Choroid plexus epithelial cell (primary cell): ENCODE measurements at regions not wholly inside any gene's neighbourhood (a gene's known extent, or its start where the extent isn't known, plus 50 kb on each side); places are given as distances from the start of the nearest gene placed in this dataset.
"Not testable (repeated sequence)": the region's sequence is repeated elsewhere in the genome, so short reads cannot be mapped to it uniquely, and the experiment has no call there.

Experiments used
- DNase-seq: peaks from one replicate; pipeline ENCODE4 v3.0.0-alpha.2; 2010; ENCODE audit warnings: low read depth
- H3K4me3 ChIP-seq: 2 replicates; pipeline ENCODE4 v1.5.1; 2011; ENCODE audit warnings: low read depth, mild to moderate bottlenecking, control low read depth, low read length, moderate library complexity
- CTCF ChIP-seq: conservative IDR thresholded peaks from 2 replicates; pipeline ENCODE4 v1.5.1; 2011; ENCODE audit warnings: low read depth, mild to moderate bottlenecking, control low read depth, inconsistent platforms, low read length, moderate library complexity

- not testable (repeated sequence) for DNase-seq
- TF ChIP-seq CTCF: peak; percentile 35
Measured at GRCh38 chr15:31650055-31650701, 323.5 kb downstream of the KLF13 start.

GRCh38 chr15:31656915-31657314 is 330.3 kb downstream of the KLF13 start:
- not testable (repeated sequence) for DNase-seq, H3K4me3 ChIP-seq

More at GRCh38 chr15:31650055-31650701, 323.5 kb downstream of the KLF13 start:
- not testable (repeated sequence) for H3K4me3 ChIP-seq

- DNase-seq: no peak
- no peak for TF ChIP-seq CTCF
- H3K4me3 ChIP-seq: no peak overlapping the region
Measured at GRCh38 chr15:31660816-31661215, 334.2 kb downstream of the KLF13 start.

- not testable (repeated sequence) for DNase-seq, H3K4me3 ChIP-seq
Measured at GRCh38 chr15:31665732-31666131, 339.1 kb downstream of the KLF13 start.

- not testable (repeated sequence) for H3K4me3 ChIP-seq, DNase-seq
Measured at GRCh38 chr15:31669158-31669908, 342.7 kb downstream of the KLF13 start.

- H3K4me3 ChIP-seq, DNase-seq: not testable (repeated sequence)
Measured at GRCh38 chr15:31673263-31673662, 346.6 kb downstream of the KLF13 start.

GRCh38 chr15:31681529-31682259 is 348.6 kb upstream of the CHRNA7 start:
- H3K4me3 ChIP-seq: not testable (repeated sequence)

GRCh38 chr15:31687088-31687487 is 343.2 kb upstream of the CHRNA7 start:
- H3K4me3 ChIP-seq, DNase-seq: not testable (repeated sequence)

More at GRCh38 chr15:31681529-31682259, 348.6 kb upstream of the CHRNA7 start:
- not testable (repeated sequence) for DNase-seq

GRCh38 chr15:31696509-31696908 is 333.8 kb upstream of the CHRNA7 start:
- DNase-seq, H3K4me3 ChIP-seq: not testable (repeated sequence)

GRCh38 chr15:31705076-31705678 is 325.1 kb upstream of the CHRNA7 start:
- not testable (repeated sequence) for DNase-seq, H3K4me3 ChIP-seq

- not testable (repeated sequence) for H3K4me3 ChIP-seq, DNase-seq
Measured at GRCh38 chr15:31707944-31708702, 322.2 kb upstream of the CHRNA7 start.

- DNase-seq, H3K4me3 ChIP-seq: not testable (repeated sequence)
Measured at GRCh38 chr15:31708703-31709327, 321.5 kb upstream of the CHRNA7 start.

GRCh38 chr15:31709479-31709878 is 320.8 kb upstream of the CHRNA7 start:
- not testable (repeated sequence) for H3K4me3 ChIP-seq, DNase-seq

- not testable (repeated sequence) for H3K4me3 ChIP-seq, DNase-seq
Measured at GRCh38 chr15:31710806-31711205, 319.5 kb upstream of the CHRNA7 start.

GRCh38 chr15:31715208-31715607 is 315.1 kb upstream of the CHRNA7 start:
- H3K4me3 ChIP-seq, DNase-seq: not testable (repeated sequence)
